Neuronal stem cell (in vitro differentiated cells): ENCODE measurements at regions not wholly inside any gene's neighbourhood (a gene's known extent, or its start where the extent isn't known, plus 50 kb on each side); places are given as distances from the start of the nearest gene placed in this dataset.

Experiments
- DNase-seq: peaks from one replicate; pipeline ENCODE4 v3.0.0-alpha.2; 2013; ENCODE audit warnings: low spot score
- H2AFZ ChIP-seq: one replicate; pipeline ENCODE4 v1.6.1; 2013; ENCODE audit warnings: mild to moderate bottlenecking, low read length, inconsistent platforms
- H2AK5ac ChIP-seq: 2 replicates; pipeline ENCODE4 v1.6.1; 2013; ENCODE audit warnings: low read depth, mild to moderate bottlenecking, inconsistent platforms, low read length, moderate library complexity, mixed read lengths
- H2BK120ac ChIP-seq: 2 replicates; pipeline ENCODE4 v1.6.1; 2013; ENCODE audit warnings: low read depth, mild to moderate bottlenecking, inconsistent platforms, low read length, moderate library complexity, mixed read lengths
- H2BK12ac ChIP-seq: one replicate; pipeline ENCODE4 v1.6.1; 2013; ENCODE audit warnings: low read length, inconsistent platforms
- H2BK15ac ChIP-seq: 2 replicates; pipeline ENCODE4 v1.6.1; 2013; ENCODE audit warnings: mild to moderate bottlenecking, low read length, inconsistent platforms, mixed read lengths
- H2BK5ac ChIP-seq: one replicate; pipeline ENCODE4 v1.6.1; 2013; ENCODE audit warnings: inconsistent platforms, mild to moderate bottlenecking, low read length, moderate library complexity
- H3K14ac ChIP-seq: one replicate; pipeline ENCODE4 v1.6.1; 2013; ENCODE audit warnings: low read length, inconsistent platforms
- H3K18ac ChIP-seq: 2 replicates; pipeline ENCODE4 v1.6.1; 2013; ENCODE audit warnings: low read length, inconsistent platforms
- H3K23ac ChIP-seq: 2 replicates; pipeline ENCODE4 v1.6.1; 2013; ENCODE audit warnings: low read depth, mild to moderate bottlenecking, mixed read lengths, low read length, inconsistent platforms; ENCODE audit not compliant: poor library complexity
- H3K27ac ChIP-seq: replicated peaks from 3 replicates; pipeline ENCODE4 v1.5.1; 2013; ENCODE audit warnings: low read length, inconsistent platforms
- H3K27me3 ChIP-seq, 3 experiments: 2 replicates each; pipeline ENCODE4 v1.6.1; 2013; ENCODE audit warnings: low read length in 3 of 3, mild to moderate bottlenecking in 2 of 3, inconsistent platforms in 1 of 3, low read depth in 1 of 3, mixed read lengths in 1 of 3, moderate library complexity in 1 of 3; ENCODE audit not compliant: control insufficient read depth in 3 of 3, insufficient read depth in 3 of 3
- H3K36me3 ChIP-seq, 2 donors: replicated peaks in 1 of 2; 2 replicates each; pipeline ENCODE4 v1.6.1; 2013; ENCODE audit warnings: low read length in 2 of 2; ENCODE audit not compliant: control insufficient read depth in 2 of 2, insufficient read depth in 2 of 2
- H3K4ac ChIP-seq: 2 replicates; pipeline ENCODE4 v1.6.1; 2013; ENCODE audit warnings: inconsistent platforms, mild to moderate bottlenecking, low read length, moderate library complexity
- H3K4me1 ChIP-seq, 2 donors: 1 replicate in 1 of 2; 2 replicates in 1 of 2; pipeline ENCODE4 v1.6.1; 2013; ENCODE audit warnings: low read length in 2 of 2, low read depth in 1 of 2; ENCODE audit not compliant: control insufficient read depth in 2 of 2, insufficient read depth in 1 of 2
- H3K4me2 ChIP-seq: one replicate; pipeline ENCODE4 v1.6.1; 2013; ENCODE audit warnings: mild to moderate bottlenecking, low read length, inconsistent platforms; ENCODE audit not compliant: insufficient read depth, poor library complexity, severe bottlenecking
- H3K4me3 ChIP-seq, 2 donors: 2 replicates each; pipeline ENCODE4 v1.5.1; 2013; ENCODE audit warnings: low read length in 2 of 2, mild to moderate bottlenecking in 2 of 2, inconsistent platforms in 1 of 2, moderate library complexity in 1 of 2
- H3K79me1 ChIP-seq: one replicate; pipeline ENCODE4 v1.6.1; 2013; ENCODE audit warnings: low read depth, mild to moderate bottlenecking, inconsistent platforms, low read length, moderate library complexity
- H3K9ac ChIP-seq: one replicate; pipeline ENCODE4 v1.6.1; 2013; ENCODE audit warnings: mild to moderate bottlenecking, low read depth, low read length, inconsistent platforms; ENCODE audit not compliant: poor library complexity
- H3K9me3 ChIP-seq, 2 donors: replicated peaks in 1 of 2; 2 replicates each; pipeline versions ENCODE3 to v1.6.1; 2013; ENCODE audit warnings: low read length in 2 of 2, mild to moderate bottlenecking in 2 of 2, inconsistent platforms in 1 of 2, low read depth in 1 of 2, mixed read lengths in 1 of 2, moderate library complexity in 1 of 2; ENCODE audit not compliant: control insufficient read depth in 2 of 2, insufficient read depth in 1 of 2
- H4K8ac ChIP-seq: one replicate; pipeline ENCODE4 v1.6.1; 2013; ENCODE audit warnings: low read depth, mild to moderate bottlenecking, inconsistent platforms, low read length, moderate library complexity
- H4K91ac ChIP-seq: one replicate; pipeline ENCODE4 v1.6.1; 2013; ENCODE audit warnings: low read length, low read depth, mild to moderate bottlenecking, inconsistent platforms; ENCODE audit not compliant: poor library complexity
- WGBS, 2 donors: extraction: QIAGEN DNeasy Blood & Tissue Kit; methylation state at CpG; one replicate each; pipeline ENCODE4 v1.1.7; 2013; ENCODE audit warnings: missing lambda C conversion rate in 2 of 2, mixed read lengths in 1 of 2; ENCODE audit not compliant: insufficient read length in 2 of 2, insufficient replicate concordance in 1 of 2; ENCODE audit errors: extremely low coverage in 2 of 2; 5-methylcytosine and 5-hydroxymethylcytosine counted together

- Histone ChIP-seq H3K4ac (no peak overlapping the region), H2BK120ac (no peak overlapping the region), H3K27me3 (no peaks in the 10 kb centered on the region), H4K8ac (no peak overlapping the region), H3K79me1 (no peaks in the 10 kb centered on the region), H2AK5ac (no peak overlapping the region), H2BK12ac (no peak overlapping the region), H3K27ac (no peak overlapping the region), H3K14ac (no peak overlapping the region), H3K4me2 (no peak overlapping the region), H3K18ac (no peak overlapping the region), H2BK15ac (no peak overlapping the region), H3K23ac (no peak overlapping the region), H3K4me1 (no peaks in the 10 kb centered on the region), H2BK5ac (no peak overlapping the region), H2AFZ (no peak overlapping the region), H3K9me3 (peaks cover 0 to 5% of the 10 kb centered on the region in 2 donors), H3K9ac (no peak overlapping the region), H3K4me3 (no peak overlapping the region), H3K36me3 (no peaks in the 10 kb centered on the region), H4K91ac (no peak overlapping the region)
- DNase-seq = no peak
- WGBS, 2 donors = no CpG with 5 or more reads among the region's 1 CpG
Observed at GRCh38 chr4:38377195-38377594, 286.8 kb upstream of the KLF3 start.

- no peak overlapping the region for H2AK5ac ChIP-seq
- H4K91ac ChIP-seq = no peak overlapping the region
- H3K14ac ChIP-seq = no peak overlapping the region
- no peaks in the 10 kb centered on the region for H3K9me3 ChIP-seq
- H2AFZ ChIP-seq = no peak overlapping the region
- H3K36me3 ChIP-seq = no peaks in the 10 kb centered on the region
- H3K4me1 ChIP-seq = no peaks in the 10 kb centered on the region
- no peak overlapping the region for H2BK15ac ChIP-seq
- H2BK120ac ChIP-seq = no peak overlapping the region
- H3K27ac ChIP-seq = no peak overlapping the region
- no peak overlapping the region for H3K4ac ChIP-seq
- no peak overlapping the region for H2BK12ac ChIP-seq
- no peak overlapping the region for H3K18ac ChIP-seq
- H2BK5ac ChIP-seq = no peak overlapping the region
- H4K8ac ChIP-seq = no peak overlapping the region
- no CpG with 5 or more reads among the region's 3 CpGs for WGBS, 2 donors
- H3K4me2 ChIP-seq = no peak overlapping the region
- H3K27me3 ChIP-seq = no peaks in the 10 kb centered on the region
- no peak overlapping the region for H3K9ac ChIP-seq
- H3K23ac ChIP-seq = no peak overlapping the region
- no peak overlapping the region for H3K4me3 ChIP-seq
- DNase-seq = no peak
- H3K79me1 ChIP-seq = no peaks in the 10 kb centered on the region
Observed at GRCh38 chr4:38378478-38378877, 285.5 kb upstream of the KLF3 start.

- Histone ChIP-seq H2BK12ac (no peak overlapping the region), H3K27ac (no peak overlapping the region), H4K8ac (no peak overlapping the region), H3K4me3 (no peak overlapping the region), H3K79me1 (no peaks in the 10 kb centered on the region), H2BK15ac (no peak overlapping the region), H3K4me1 (peaks cover 3 to 7% of the 10 kb centered on the region in 2 donors), H3K18ac (no peak overlapping the region), H2BK120ac (no peak overlapping the region), H4K91ac (no peak overlapping the region), H3K27me3 (no peaks in the 10 kb centered on the region), H2AFZ (no peak overlapping the region), H3K14ac (no peak overlapping the region), H3K4me2 (no peak overlapping the region), H2BK5ac (no peak overlapping the region), H3K36me3 (no peaks in the 10 kb centered on the region), H3K9me3 (no peaks in the 10 kb centered on the region), H3K9ac (no peak overlapping the region), H3K23ac (no peak overlapping the region), H2AK5ac (no peak overlapping the region), H3K4ac (no peak overlapping the region)
- no CpG with 5 or more reads among the region's 6 CpGs for WGBS, 2 donors
- DNase-seq = no peak
Observed at GRCh38 chr4:38381788-38382187, 282.2 kb upstream of the KLF3 start.

GRCh38 chr4:38382520-38382919, 281.5 kb upstream of the KLF3 start:
- H3K27ac ChIP-seq = no peak overlapping the region
- H2BK5ac ChIP-seq = no peak overlapping the region
- no peak overlapping the region for H3K23ac ChIP-seq
- H4K8ac ChIP-seq = no peak overlapping the region
- no peaks in the 10 kb centered on the region for H3K36me3 ChIP-seq
- H3K4me3 ChIP-seq = no peak overlapping the region
- no peak overlapping the region for H2BK12ac ChIP-seq
- no peak overlapping the region for H4K91ac ChIP-seq
- H3K4me1 ChIP-seq = peaks cover 3 to 7% of the 10 kb centered on the region in 2 donors
- H3K9me3 ChIP-seq = no peaks in the 10 kb centered on the region
- no peak overlapping the region for H2AK5ac ChIP-seq
- H3K18ac ChIP-seq = no peak overlapping the region
- H2AFZ ChIP-seq = no peak overlapping the region
- DNase-seq = no peak
- no peak overlapping the region for H3K9ac ChIP-seq
- no peak overlapping the region for H3K4ac ChIP-seq
- no peak overlapping the region for H3K4me2 ChIP-seq
- no peak overlapping the region for H3K14ac ChIP-seq
- no peaks in the 10 kb centered on the region for H3K79me1 ChIP-seq
- H2BK15ac ChIP-seq = no peak overlapping the region
- H3K27me3 ChIP-seq = no peaks in the 10 kb centered on the region
- no CpG with 5 or more reads among the region's 7 CpGs for WGBS, 2 donors
- H2BK120ac ChIP-seq = no peak overlapping the region
